Lung (tissue), 11 donors: ENCODE measurements at regions not wholly inside any gene's neighbourhood (a gene's known extent, or its start where the extent isn't known, plus 50 kb on each side); places are given as distances from the start of the nearest gene placed in this dataset.

Source experiments
- ATAC-seq: fragments of 200-7000 bp; cut with Tn5 transposase; one replicate; pipeline ENCODE4 v1.9.1; 2020; ENCODE audit warnings: moderate number of reproducible peaks; ENCODE audit not compliant: insufficient read depth, low FRiP score
- DNase-seq, 3 donors: peaks; one replicate each; pipeline ENCODE4 v3.0.0-alpha.2; 2013 to 2017
- H3K27ac ChIP-seq, 2 donors: one replicate each; pipeline ENCODE4 v1.5.1; 2013; ENCODE audit warnings: mild to moderate bottlenecking in 2 of 2, moderate library complexity in 2 of 2, control low read depth in 1 of 2, inconsistent platforms in 1 of 2, low read depth in 1 of 2, low read length in 1 of 2
- H3K27me3 ChIP-seq, 3 donors: one replicate each; pipeline ENCODE4 v1.5.1; 2013; ENCODE audit warnings: low read length in 2 of 3; ENCODE audit not compliant: control insufficient read depth in 3 of 3, insufficient read depth in 3 of 3
- H3K36me3 ChIP-seq, 4 donors: one replicate each; pipeline ENCODE4 v1.5.1; 2013; ENCODE audit warnings: low read length in 4 of 4, mild to moderate bottlenecking in 1 of 4, moderate library complexity in 1 of 4; ENCODE audit not compliant: control insufficient read depth in 4 of 4, insufficient read depth in 4 of 4
- H3K4me1 ChIP-seq, 5 donors: one replicate each; pipeline ENCODE4 v1.5.1; 2013; ENCODE audit warnings: low read length in 5 of 5, mild to moderate bottlenecking in 2 of 5, moderate library complexity in 1 of 5; ENCODE audit not compliant: control insufficient read depth in 5 of 5, insufficient read depth in 5 of 5
- H3K4me3 ChIP-seq: one replicate; pipeline ENCODE4 v1.5.1; 2013; ENCODE audit warnings: mild to moderate bottlenecking, control low read depth, moderate library complexity
- H3K9ac ChIP-seq, 2 donors: one replicate each; pipeline ENCODE4 v1.5.1; 2013; ENCODE audit warnings: low read length in 2 of 2, control low read depth in 1 of 2; ENCODE audit not compliant: insufficient read depth in 1 of 2
- H3K9me3 ChIP-seq, 4 donors: one replicate each; pipeline ENCODE4 v1.5.1; 2013; ENCODE audit warnings: low read length in 3 of 4, mild to moderate bottlenecking in 1 of 4, moderate library complexity in 1 of 4; ENCODE audit not compliant: control insufficient read depth in 4 of 4, insufficient read depth in 3 of 4
- WGBS, 2 donors: extraction: QIAGEN DNeasy Blood & Tissue Kit; methylation state at CpG; one replicate each; pipeline ENCODE4 v1.1.7; 2013; 5-methylcytosine and 5-hydroxymethylcytosine counted together
- TF ChIP-seq, protein P1 (sequence below): IDR thresholded peaks from 2 replicates; pipeline ENCODE4 v1.5.1; 2012; ENCODE audit warnings: mild to moderate bottlenecking; ENCODE audit errors: control extremely low read depth, extremely low read depth
- donor health status: control.
- donor health status: control.
- donor health status: Bipolar disorder and iron deficiency.
- donor health status: healthy.
- donor health status: DM: yes; HTN: yes; CAD: no.

DNA sequence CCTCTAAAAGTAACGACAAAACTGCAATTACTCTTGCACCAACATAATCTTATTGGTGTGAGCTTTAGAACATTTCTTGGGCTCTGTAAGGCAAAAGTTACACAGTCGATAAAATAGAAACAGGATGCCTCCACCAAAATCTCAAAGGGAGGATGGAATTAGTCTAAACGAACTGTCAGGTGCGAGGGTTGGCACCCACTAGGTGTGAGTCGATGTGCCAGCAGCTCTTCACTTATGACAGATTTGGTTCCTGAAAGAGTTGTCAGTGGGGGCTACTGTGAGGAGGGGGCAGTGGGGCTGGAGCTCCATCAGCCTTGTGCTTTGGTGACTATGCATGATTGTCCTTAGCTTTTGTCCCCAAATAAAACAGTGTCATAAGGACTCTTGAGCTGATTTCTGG is 422.9 kb downstream of the TMEM114 start:
- Histone ChIP-seq H3K9me3 (no peaks in the 10 kb centered on the region), H3K27ac (no peak overlapping the region), H3K9ac (no peak overlapping the region), H3K36me3 (no peaks in the 10 kb centered on the region), H3K4me1 (no peaks in the 10 kb centered on the region), H3K27me3 (peaks cover 0 to 3% (median 0%) of the 10 kb centered on the region in 3 donors), H3K4me3 (no peak overlapping the region)
- no peak for DNase-seq
- ATAC-seq: no peak
- TF ChIP-seq, protein P1, sequence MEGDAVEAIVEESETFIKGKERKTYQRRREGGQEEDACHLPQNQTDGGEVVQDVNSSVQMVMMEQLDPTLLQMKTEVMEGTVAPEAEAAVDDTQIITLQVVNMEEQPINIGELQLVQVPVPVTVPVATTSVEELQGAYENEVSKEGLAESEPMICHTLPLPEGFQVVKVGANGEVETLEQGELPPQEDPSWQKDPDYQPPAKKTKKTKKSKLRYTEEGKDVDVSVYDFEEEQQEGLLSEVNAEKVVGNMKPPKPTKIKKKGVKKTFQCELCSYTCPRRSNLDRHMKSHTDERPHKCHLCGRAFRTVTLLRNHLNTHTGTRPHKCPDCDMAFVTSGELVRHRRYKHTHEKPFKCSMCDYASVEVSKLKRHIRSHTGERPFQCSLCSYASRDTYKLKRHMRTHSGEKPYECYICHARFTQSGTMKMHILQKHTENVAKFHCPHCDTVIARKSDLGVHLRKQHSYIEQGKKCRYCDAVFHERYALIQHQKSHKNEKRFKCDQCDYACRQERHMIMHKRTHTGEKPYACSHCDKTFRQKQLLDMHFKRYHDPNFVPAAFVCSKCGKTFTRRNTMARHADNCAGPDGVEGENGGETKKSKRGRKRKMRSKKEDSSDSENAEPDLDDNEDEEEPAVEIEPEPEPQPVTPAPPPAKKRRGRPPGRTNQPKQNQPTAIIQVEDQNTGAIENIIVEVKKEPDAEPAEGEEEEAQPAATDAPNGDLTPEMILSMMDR: no peak
- WGBS, 2 donors: 82 to 89% methylated on average over 5 of the region's 5 CpGs

DNA sequence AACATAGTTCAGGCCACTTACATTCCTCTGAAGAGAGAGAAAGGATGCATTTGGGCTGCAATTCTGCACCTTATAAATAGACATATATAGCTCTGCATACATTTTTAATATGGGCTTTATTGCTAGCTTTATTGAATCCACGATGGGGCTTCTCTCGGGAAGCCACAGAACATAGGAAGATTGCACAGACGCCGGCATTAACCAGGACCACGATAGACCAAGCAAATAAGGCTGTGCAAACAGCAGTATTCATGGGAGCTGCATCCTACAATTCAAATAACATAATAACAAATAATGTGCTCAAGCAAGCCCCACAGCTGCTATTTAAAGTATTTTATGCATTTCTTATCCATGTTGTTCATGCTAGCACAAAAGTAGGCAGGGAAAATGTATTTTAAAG is 432.3 kb downstream of the TMEM114 start:
- Histone ChIP-seq H3K9me3 (peaks cover 0 to 2% (median 0%) of the 10 kb centered on the region in 4 donors), H3K4me3 (no peak overlapping the region), H3K36me3 (no peaks in the 10 kb centered on the region), H3K9ac (no peak overlapping the region), H3K4me1 (no peaks in the 10 kb centered on the region), H3K27me3 (no peaks in the 10 kb centered on the region), H3K27ac (no peak overlapping the region)
- ATAC-seq: no peak
- no peak for DNase-seq
- TF ChIP-seq, protein P1: no peak
- WGBS, 2 donors: 87% methylated on average over 5 of the region's 5 CpGs

DNA sequence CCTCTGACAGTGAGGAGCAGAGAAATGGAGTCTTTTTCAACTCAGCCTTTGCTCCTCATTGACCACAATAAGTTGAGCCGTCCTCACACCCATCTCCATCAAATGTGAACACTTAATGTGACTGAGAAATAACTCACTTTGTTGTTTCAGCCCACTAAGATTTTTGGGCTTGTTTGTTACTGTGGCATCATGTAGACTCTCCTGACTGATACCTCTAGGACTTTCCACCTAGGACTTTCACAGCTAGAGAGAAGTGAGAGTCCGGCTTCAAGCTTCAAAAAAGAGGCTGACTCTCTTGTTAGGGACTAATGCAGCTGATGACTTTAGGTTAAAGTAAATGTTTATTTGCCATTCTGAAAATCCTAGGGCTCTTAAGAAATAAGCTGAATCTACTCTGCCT is 435.0 kb downstream of the TMEM114 start:
- H3K9ac ChIP-seq: no peak overlapping the region
- DNase-seq: no peak
- H3K9me3 ChIP-seq: peaks cover 0 to 5% (median 1%) of the 10 kb centered on the region in 4 donors
- no peak overlapping the region for H3K4me3 ChIP-seq
- 41 to 77% methylated on average over 2 of the region's 2 CpGs for WGBS, 2 donors
- no peaks in the 10 kb centered on the region for H3K36me3 ChIP-seq
- H3K27ac ChIP-seq: no peak overlapping the region
- H3K4me1 ChIP-seq: no peaks in the 10 kb centered on the region
- no peaks in the 10 kb centered on the region for H3K27me3 ChIP-seq
- TF ChIP-seq, protein P1: no peak
- ATAC-seq: no peak
